GM12865 (cell line): ENCODE measurements at regions not wholly inside any gene's neighbourhood (a gene's known extent, or its start where the extent isn't known, plus 50 kb on each side); places are given as distances from the start of the nearest gene placed in this dataset.

Experiments used
- DNase-seq: peaks from one replicate; pipeline ENCODE4 v3.0.0; 2010; ENCODE audit warnings: low read depth
- H3K4me3 ChIP-seq: 2 replicates; pipeline ENCODE4 v1.5.1; 2011; ENCODE audit warnings: mild to moderate bottlenecking, low read depth, low read length, control low read depth
- TF ChIP-seq, protein P1 (sequence below): IDR thresholded peaks from 2 replicates; pipeline ENCODE4 v1.5.1; 2011; ENCODE audit warnings: low read length, control low read depth, low read depth, inconsistent platforms; ENCODE audit not compliant: insufficient read depth; ENCODE audit errors: missing control alignments

DNA sequence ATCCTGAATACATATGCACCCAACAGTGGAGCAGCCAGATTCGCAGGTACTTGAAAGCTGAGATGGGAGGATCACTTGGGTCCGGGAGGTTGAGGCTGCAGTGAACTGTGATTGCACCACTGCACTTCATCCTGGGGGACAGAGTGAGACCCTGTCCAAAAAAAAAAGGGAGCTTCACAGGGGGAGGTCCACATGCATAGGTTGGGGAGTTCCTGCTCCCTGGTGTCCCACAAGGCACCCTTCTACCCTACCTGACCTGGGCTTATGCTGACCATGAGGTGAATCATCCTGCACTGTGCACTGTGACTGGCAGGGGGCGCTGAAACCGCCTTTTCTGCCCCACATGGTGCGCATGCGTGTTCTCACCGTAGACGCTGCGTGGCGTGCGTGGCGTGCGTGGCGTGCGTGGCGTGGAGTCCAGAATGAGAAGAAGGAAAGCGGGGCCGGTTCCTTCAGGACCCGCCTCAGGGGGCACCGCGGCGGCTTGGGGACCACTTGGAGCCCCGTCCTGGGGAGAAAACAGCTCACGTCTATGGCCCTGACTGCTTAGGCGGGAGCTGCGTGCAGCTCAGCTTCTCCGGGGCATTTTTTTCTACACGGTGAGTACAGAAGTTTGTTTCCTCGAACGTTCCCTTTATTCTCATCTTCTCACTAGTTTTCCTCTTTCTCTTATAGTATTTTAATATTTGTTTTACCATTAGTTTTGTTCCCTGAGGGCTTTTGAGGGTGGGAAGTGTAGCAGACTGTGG is 116.6 kb upstream of the GRK3 start:
- TF ChIP-seq, protein P1, sequence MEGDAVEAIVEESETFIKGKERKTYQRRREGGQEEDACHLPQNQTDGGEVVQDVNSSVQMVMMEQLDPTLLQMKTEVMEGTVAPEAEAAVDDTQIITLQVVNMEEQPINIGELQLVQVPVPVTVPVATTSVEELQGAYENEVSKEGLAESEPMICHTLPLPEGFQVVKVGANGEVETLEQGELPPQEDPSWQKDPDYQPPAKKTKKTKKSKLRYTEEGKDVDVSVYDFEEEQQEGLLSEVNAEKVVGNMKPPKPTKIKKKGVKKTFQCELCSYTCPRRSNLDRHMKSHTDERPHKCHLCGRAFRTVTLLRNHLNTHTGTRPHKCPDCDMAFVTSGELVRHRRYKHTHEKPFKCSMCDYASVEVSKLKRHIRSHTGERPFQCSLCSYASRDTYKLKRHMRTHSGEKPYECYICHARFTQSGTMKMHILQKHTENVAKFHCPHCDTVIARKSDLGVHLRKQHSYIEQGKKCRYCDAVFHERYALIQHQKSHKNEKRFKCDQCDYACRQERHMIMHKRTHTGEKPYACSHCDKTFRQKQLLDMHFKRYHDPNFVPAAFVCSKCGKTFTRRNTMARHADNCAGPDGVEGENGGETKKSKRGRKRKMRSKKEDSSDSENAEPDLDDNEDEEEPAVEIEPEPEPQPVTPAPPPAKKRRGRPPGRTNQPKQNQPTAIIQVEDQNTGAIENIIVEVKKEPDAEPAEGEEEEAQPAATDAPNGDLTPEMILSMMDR: peak; percentile 96

DNA sequence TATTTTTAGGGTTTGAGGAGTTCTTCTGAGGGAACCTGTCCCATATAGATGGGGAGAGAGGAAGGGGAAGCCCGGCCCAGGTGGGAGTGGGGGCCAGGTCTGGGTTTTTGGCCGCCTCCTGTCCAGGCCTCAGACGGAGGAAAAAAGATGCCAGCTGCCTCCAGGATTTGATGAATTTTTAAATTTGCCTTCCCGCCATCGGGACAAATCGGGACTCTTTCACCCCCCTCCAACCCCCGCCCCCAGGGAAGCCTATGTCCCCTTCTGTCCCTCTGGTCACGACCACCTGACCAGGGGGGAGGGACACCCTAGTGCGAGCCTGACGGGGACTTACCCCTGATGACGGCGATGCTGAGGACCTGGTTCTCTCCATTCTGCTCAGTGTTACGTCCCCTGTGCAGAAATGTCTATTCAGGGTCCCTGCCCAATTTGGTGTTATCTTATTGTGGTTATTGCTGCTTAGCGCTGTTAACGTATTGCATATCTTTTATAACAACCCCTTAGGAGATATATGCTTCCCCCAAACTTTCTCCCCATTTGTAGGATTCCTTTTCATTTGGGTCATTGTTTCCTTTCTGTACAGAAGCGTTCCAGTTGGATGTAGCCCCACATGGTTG is 115.9 kb upstream of the GRK3 start:
- peak overlapping the region; percentile 79 for H3K4me3 ChIP-seq
- DNase-seq: peak; percentile 28
- TF ChIP-seq, protein P1: no peak

More for the DNA sequence above, 116.6 kb upstream of the GRK3 start:
- H3K4me3 ChIP-seq: peak overlapping the region; percentile 79
- peak; percentile 93 for DNase-seq

DNA sequence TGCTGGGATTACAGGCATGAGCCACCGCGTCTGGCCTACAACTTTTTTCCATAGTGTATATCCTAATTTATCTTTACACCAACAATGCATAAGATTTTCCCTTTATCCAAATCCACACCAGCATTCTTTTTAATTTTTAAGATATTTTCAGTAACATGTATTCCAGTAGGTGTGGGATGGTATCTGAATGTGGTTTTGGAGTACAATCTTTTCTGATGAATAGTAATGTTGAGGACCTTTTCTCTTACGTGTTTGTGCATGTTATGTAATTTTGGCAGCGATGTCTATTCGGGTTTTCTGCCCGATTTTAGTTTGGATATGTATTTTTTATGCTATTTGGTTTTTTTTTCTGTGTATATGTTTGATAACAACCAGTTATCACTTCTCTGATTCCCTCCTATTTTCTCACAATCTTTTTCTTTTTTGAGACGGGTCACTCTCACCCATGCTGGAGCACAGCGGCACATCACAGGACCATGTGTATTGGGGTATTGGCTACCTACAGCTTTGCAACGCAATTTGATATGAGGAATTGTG is 114.6 kb upstream of the GRK3 start:
- TF ChIP-seq, protein P1: no peak
- DNase-seq: no peak
- peak overlapping the region; percentile 79 for H3K4me3 ChIP-seq

DNA sequence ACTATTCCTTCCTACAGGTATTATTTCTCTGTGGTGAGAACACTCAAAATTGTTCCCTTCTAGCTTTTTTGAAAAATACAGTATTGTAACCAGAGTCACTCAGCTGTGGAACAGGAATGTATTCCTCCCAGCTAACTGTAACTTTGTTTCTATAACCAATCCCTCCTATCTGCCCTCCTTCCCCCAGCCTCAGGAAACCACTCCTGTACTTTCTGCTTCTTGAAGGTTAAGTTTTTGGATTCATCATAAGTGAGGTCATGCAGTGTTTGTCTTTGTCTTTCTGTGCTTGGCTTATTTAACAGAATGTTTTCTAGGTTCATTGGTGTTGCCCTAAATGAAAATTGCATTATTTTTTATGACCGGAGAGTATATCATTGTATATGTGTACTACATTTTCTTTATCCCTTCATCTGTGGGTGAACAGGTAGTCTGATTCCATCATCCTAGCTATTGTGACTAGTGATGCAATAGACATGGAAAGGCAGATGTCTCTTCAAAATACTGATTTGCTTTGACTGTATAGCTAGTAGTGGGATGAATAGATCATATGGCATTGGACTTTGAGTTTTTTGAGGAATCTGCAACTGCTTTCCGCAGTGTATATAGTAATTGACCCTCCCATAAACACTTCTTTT is 112.9 kb upstream of the GRK3 start:
- TF ChIP-seq, protein P1: no peak
- no peak for DNase-seq
- H3K4me3 ChIP-seq: no peak overlapping the region

DNA sequence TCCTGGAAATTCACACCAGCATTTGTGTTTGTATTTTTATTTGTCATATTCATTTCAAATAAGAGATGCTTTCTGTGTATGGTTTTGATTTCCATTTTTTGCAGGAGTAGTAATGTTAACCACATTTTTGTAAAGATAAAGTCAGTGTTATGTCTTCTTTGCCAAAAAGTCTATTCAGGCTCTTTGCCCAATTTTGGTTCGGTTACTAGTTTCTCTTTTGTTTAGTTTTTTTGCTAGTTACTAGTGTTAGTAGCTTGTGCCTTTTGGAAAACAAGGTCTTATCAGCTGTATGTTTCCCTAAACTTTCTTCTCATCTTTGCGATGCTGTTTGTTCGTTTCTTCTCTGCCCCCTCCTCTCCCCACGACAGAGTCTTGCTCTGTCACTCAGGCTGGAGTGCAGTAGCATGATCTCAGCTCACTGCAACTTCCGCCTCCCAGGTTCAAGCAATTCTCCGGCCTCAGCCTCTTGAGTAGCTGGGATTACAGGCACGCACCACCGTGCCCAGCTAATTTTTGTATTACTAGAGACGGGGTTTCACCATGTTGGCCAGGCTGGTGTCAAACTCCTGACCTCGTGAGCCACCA is 112.3 kb upstream of the GRK3 start:
- no peak for DNase-seq
- no peak overlapping the region for H3K4me3 ChIP-seq
- TF ChIP-seq, protein P1: no peak

DNA sequence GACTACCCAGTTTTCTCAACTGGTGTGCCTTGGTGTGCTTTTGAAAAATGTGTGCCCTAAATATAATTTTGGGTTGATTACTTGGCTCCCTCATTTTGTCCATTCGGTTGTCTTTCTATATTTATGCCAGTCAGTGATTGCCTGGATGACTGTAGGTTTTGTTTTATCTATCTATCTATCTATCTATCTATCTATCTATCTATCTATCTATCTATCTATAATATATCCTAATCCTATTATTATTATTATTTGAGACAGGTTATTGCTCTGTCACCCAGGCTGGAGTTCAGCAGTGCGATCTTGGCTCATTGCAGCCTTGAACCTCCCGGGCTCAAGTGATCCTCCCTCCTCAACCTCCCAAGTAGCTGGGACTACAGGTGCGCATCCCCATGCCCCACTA is 111.4 kb upstream of the GRK3 start:
- no peak for DNase-seq
- TF ChIP-seq, protein P1: no peak

More for the DNA sequence above, 111.4 kb upstream of the GRK3 start:
- H3K4me3 ChIP-seq: no peak overlapping the region
